CD8-positive, alpha-beta memory T cell (primary cell): ENCODE measurements at regions not wholly inside any gene's neighbourhood (a gene's known extent, or its start where the extent isn't known, plus 50 kb on each side); places are given as distances from the start of the nearest gene placed in this dataset.
"Not testable (repeated sequence)": the region's sequence is repeated elsewhere in the genome, so short reads cannot be mapped to it uniquely, and the experiment has no call there.

Source experiments
- CTCF ChIA-PET: fragments of 350-600 bp; sonication (Branson Sonifier 250); formaldehyde crosslinking; loops from one replicate; lab custom pipeline; 2021; ENCODE audit warnings: antibody characterized with exemption; lab: Charles Lee
- POLR2A ChIA-PET: fragments of 350-600 bp; sonication (Branson Sonifier 250); formaldehyde crosslinking; loops from one replicate; lab custom pipeline; 2021; ENCODE audit warnings: antibody characterized with exemption; lab: Charles Lee
- DNase-seq, 5 donors: peaks; one replicate each; pipeline versions ENCODE4 v3.0.0 to v3.0.0-alpha.2; 2020 to 2022; ENCODE audit warnings: mixed read lengths in 1 of 5
- H3K27ac ChIP-seq: one replicate; pipeline ENCODE4 v1.7.0; 2013; ENCODE audit warnings: low read depth, mild to moderate bottlenecking, low read length, moderate library complexity
- H3K27me3 ChIP-seq: 2 replicates; pipeline ENCODE4 v1.7.0; 2013; ENCODE audit warnings: low read length, mild to moderate bottlenecking; ENCODE audit not compliant: insufficient read depth, poor library complexity, severe bottlenecking
- H3K36me3 ChIP-seq: 2 replicates; pipeline ENCODE4 v1.7.0; 2013; ENCODE audit warnings: mild to moderate bottlenecking, low read length, moderate library complexity; ENCODE audit not compliant: insufficient read depth
- H3K4me1 ChIP-seq: 2 replicates; pipeline ENCODE4 v1.7.0; 2013; ENCODE audit warnings: mild to moderate bottlenecking, low read length, moderate library complexity; ENCODE audit not compliant: insufficient read depth
- H3K4me3 ChIP-seq: 2 replicates; pipeline ENCODE4 v1.7.0; 2013; ENCODE audit warnings: mild to moderate bottlenecking, low read length
- H3K9me3 ChIP-seq: 2 replicates; pipeline ENCODE4 v1.7.0; 2013; ENCODE audit warnings: mild to moderate bottlenecking, low read length
- H3K27ac Mint-ChIP-seq, 8 donors: one replicate each; pipeline ENCODE4 v1.8.0; 2020 to 2021; ENCODE audit warnings: mixed read lengths in 8 of 8, mild to moderate bottlenecking in 6 of 8, inconsistent platforms in 3 of 8, moderate library complexity in 3 of 8
- H3K27me3 Mint-ChIP-seq, 2 donors: one replicate each; pipeline ENCODE4 v1.8.0; 2020 to 2021; ENCODE audit warnings: mixed read lengths in 2 of 2, mild to moderate bottlenecking in 1 of 2, moderate library complexity in 1 of 2
- H3K36me3 Mint-ChIP-seq, 3 donors: one replicate each; pipeline ENCODE4 v1.8.0; 2020 to 2021; ENCODE audit warnings: mixed read lengths in 3 of 3, inconsistent platforms in 1 of 3, mild to moderate bottlenecking in 1 of 3
- H3K4me1 Mint-ChIP-seq, 3 donors: one replicate each; pipeline ENCODE4 v1.8.0; 2020 to 2021; ENCODE audit warnings: mixed read lengths in 3 of 3, inconsistent platforms in 1 of 3, mild to moderate bottlenecking in 1 of 3
- H3K4me3 Mint-ChIP-seq, 7 donors: one replicate each; pipeline ENCODE4 v1.8.0; 2020 to 2021; ENCODE audit warnings: mixed read lengths in 7 of 7, mild to moderate bottlenecking in 6 of 7, moderate library complexity in 4 of 7, inconsistent platforms in 2 of 7
- H3K9me3 Mint-ChIP-seq, 5 donors: one replicate each; pipeline ENCODE4 v1.8.0; 2020 to 2022; ENCODE audit warnings: mixed read lengths in 5 of 5, mild to moderate bottlenecking in 3 of 5, moderate library complexity in 2 of 5, inconsistent platforms in 1 of 5

GRCh38 chrX:69431420-69431819, 72.7 kb upstream of the NALF2 start:
- H3K4me3 ChIP-seq = no peak overlapping the region
- no peak overlapping the region for H3K27ac ChIP-seq
- Mint-ChIP-seq H3K27me3 (peaks cover 5 to 10% of the 10 kb centered on the region in 2 donors), H3K36me3 (no peaks in the 10 kb centered on the region), H3K27ac (no peak overlapping the region), H3K4me1 (no peaks in the 10 kb centered on the region), H3K9me3 (peaks cover 0 to 1% (median 0%) of the 10 kb centered on the region in 5 donors), H3K4me3 (no peak overlapping the region)
- ChIA-PET POLR2A (no interaction called here), CTCF (no interaction called here)
- DNase-seq = no peak
- no peaks in the 10 kb centered on the region for H3K27me3 ChIP-seq
- H3K4me1 ChIP-seq = no peaks in the 10 kb centered on the region
- no peaks in the 10 kb centered on the region for H3K36me3 ChIP-seq
- H3K9me3 ChIP-seq = no peaks in the 10 kb centered on the region

- no peaks in the 10 kb centered on the region for H3K4me1 Mint-ChIP-seq
- no peak overlapping the region for H3K4me3 ChIP-seq
- H3K27ac Mint-ChIP-seq = no peak overlapping the region
- H3K27ac ChIP-seq = no peak overlapping the region
- no peaks in the 10 kb centered on the region for H3K36me3 Mint-ChIP-seq
- ChIA-PET CTCF (no interaction called here), POLR2A (no interaction called here)
- H3K36me3 ChIP-seq = no peaks in the 10 kb centered on the region
- H3K4me1 ChIP-seq = no peaks in the 10 kb centered on the region
- H3K4me3 Mint-ChIP-seq = no peak overlapping the region
- no peaks in the 10 kb centered on the region for H3K27me3 ChIP-seq
- peaks cover 0 to 1% (median 0%) of the 10 kb centered on the region in 5 donors for H3K9me3 Mint-ChIP-seq
- DNase-seq = no peak
- no peaks in the 10 kb centered on the region for H3K9me3 ChIP-seq
- H3K27me3 Mint-ChIP-seq = peaks cover 5 to 10% of the 10 kb centered on the region in 2 donors
These were observed 73.3 kb upstream of the NALF2 start for GRCh38 chrX:69430785-69431184.

DNA sequence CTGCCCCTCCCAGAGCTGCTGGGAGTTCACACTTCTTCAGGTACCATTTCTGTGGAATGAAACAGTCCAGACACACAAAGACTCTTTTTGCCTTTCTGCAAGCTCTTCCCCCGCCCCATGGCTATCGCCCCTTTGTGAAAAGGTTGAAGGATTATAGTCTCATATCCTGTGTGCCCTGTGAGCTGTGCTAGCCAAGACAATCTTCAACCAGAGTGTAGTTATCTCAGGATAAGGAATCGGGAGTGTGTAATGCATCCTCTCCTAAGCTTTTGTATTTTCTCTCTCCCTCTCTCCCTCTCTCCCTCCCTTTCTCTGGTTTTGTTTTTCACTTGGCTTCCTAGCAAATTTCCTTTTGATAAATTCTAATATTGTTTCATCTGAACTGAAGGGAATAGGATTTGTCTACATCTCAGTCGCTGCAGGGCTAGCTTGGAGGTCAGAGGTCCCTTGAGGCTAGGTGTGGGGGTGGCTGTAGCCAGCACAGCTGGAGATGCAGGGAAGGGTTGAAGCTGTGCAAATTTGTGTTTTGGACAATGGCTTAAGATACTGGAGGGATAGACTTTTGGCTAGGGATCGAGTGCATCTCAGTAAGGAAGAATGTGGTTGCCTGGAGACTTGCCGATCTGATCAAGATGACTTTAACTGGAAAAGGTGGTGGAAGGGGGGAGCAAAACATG, 74.6 kb upstream of the NALF2 start:
- no peaks in the 10 kb centered on the region for H3K36me3 ChIP-seq
- Mint-ChIP-seq H3K36me3 (no peaks in the 10 kb centered on the region), H3K27me3 (peaks cover 5 to 10% of the 10 kb centered on the region in 2 donors), H3K4me1 (no peaks in the 10 kb centered on the region), H3K9me3 (no peaks in the 10 kb centered on the region), H3K4me3 (no peak overlapping the region), H3K27ac (no peak overlapping the region)
- DNase-seq = no peak
- no peaks in the 10 kb centered on the region for H3K27me3 ChIP-seq
- ChIA-PET POLR2A (no interaction called here), CTCF (no interaction called here)
- no peak overlapping the region for H3K4me3 ChIP-seq
- no peaks in the 10 kb centered on the region for H3K9me3 ChIP-seq
- H3K27ac ChIP-seq = no peak overlapping the region
- no peaks in the 10 kb centered on the region for H3K4me1 ChIP-seq

GRCh38 chrX:69428216-69428615, 75.9 kb upstream of the NALF2 start:
- no peak overlapping the region for H3K4me3 ChIP-seq

GRCh38 chrX:69424910-69425309, 79.2 kb upstream of the NALF2 start:
- Mint-ChIP-seq H3K4me3 (no peak overlapping the region), H3K27ac (no peak overlapping the region), H3K36me3 (no peaks in the 10 kb centered on the region), H3K9me3 (peaks cover 0 to 3% (median 0%) of the 10 kb centered on the region in 5 donors), H3K4me1 (no peaks in the 10 kb centered on the region), H3K27me3 (peaks cover 5 to 13% of the 10 kb centered on the region in 2 donors)
- Histone ChIP-seq H3K36me3 (no peaks in the 10 kb centered on the region), H3K4me1 (no peaks in the 10 kb centered on the region), H3K27me3 (no peaks in the 10 kb centered on the region), H3K9me3 (no peaks in the 10 kb centered on the region), H3K27ac (no peak overlapping the region), H3K4me3 (no peak overlapping the region)
- no peak for DNase-seq
- CTCF ChIA-PET = no interaction called here
- POLR2A ChIA-PET = no interaction called here

More at GRCh38 chrX:69428216-69428615, 75.9 kb upstream of the NALF2 start:
- Mint-ChIP-seq H3K4me3 (no peak overlapping the region), H3K36me3 (no peaks in the 10 kb centered on the region), H3K27me3 (peaks cover 5 to 10% of the 10 kb centered on the region in 2 donors), H3K9me3 (no peaks in the 10 kb centered on the region), H3K27ac (no peak overlapping the region), H3K4me1 (no peaks in the 10 kb centered on the region)
- no peak for DNase-seq
- H3K4me1 ChIP-seq = no peaks in the 10 kb centered on the region
- H3K9me3 ChIP-seq = no peaks in the 10 kb centered on the region
- no peaks in the 10 kb centered on the region for H3K27me3 ChIP-seq
- ChIA-PET CTCF (no interaction called here), POLR2A (no interaction called here)
- H3K27ac ChIP-seq = no peak overlapping the region
- H3K36me3 ChIP-seq = no peaks in the 10 kb centered on the region

- Histone ChIP-seq H3K27ac (no peak overlapping the region), H3K9me3 (no peaks in the 10 kb centered on the region), H3K4me3 (no peak overlapping the region), H3K4me1 (no peaks in the 10 kb centered on the region), H3K27me3 (no peaks in the 10 kb centered on the region), H3K36me3 (no peaks in the 10 kb centered on the region)
- no peak for DNase-seq
- H3K4me1 Mint-ChIP-seq = no peaks in the 10 kb centered on the region
- no peaks in the 10 kb centered on the region for H3K36me3 Mint-ChIP-seq
- peaks cover 5 to 13% of the 10 kb centered on the region in 2 donors for H3K27me3 Mint-ChIP-seq
- peaks cover 0 to 3% (median 0%) of the 10 kb centered on the region in 5 donors for H3K9me3 Mint-ChIP-seq
- H3K4me3 Mint-ChIP-seq = no peak overlapping the region
- CTCF ChIA-PET = no interaction called here
- POLR2A ChIA-PET = no interaction called here
- H3K27ac Mint-ChIP-seq = no peak overlapping the region
These were observed 80.0 kb upstream of the NALF2 start for GRCh38 chrX:69424161-69424560.

GRCh38 chrX:69422208-69422607, 81.9 kb upstream of the NALF2 start:
- H3K27me3 Mint-ChIP-seq, H3K4me3 ChIP-seq, H3K27ac ChIP-seq, CTCF ChIA-PET, POLR2A ChIA-PET, H3K9me3 ChIP-seq, H3K27ac Mint-ChIP-seq, H3K27me3 ChIP-seq, H3K4me1 ChIP-seq, H3K36me3 Mint-ChIP-seq, H3K4me3 Mint-ChIP-seq, H3K36me3 ChIP-seq, H3K9me3 Mint-ChIP-seq, DNase-seq, H3K4me1 Mint-ChIP-seq: not testable (repeated sequence)

GRCh38 chrX:69415698-69416097, 88.4 kb upstream of the NALF2 start:
- Mint-ChIP-seq H3K27me3 (peaks cover 0 to 2% of the 10 kb centered on the region in 2 donors), H3K27ac (no peak overlapping the region), H3K9me3 (peaks cover 0 to 3% (median 0%) of the 10 kb centered on the region in 5 donors), H3K36me3 (no peaks in the 10 kb centered on the region), H3K4me3 (no peak overlapping the region), H3K4me1 (no peaks in the 10 kb centered on the region)
- Histone ChIP-seq H3K27ac (no peak overlapping the region), H3K4me1 (no peaks in the 10 kb centered on the region), H3K36me3 (no peaks in the 10 kb centered on the region), H3K9me3 (no peaks in the 10 kb centered on the region), H3K4me3 (no peak overlapping the region), H3K27me3 (no peaks in the 10 kb centered on the region)
- CTCF ChIA-PET = no interaction called here
- POLR2A ChIA-PET = no interaction called here
- no peak for DNase-seq
